Suprapubic skin (tissue), 4 donors: ENCODE measurements at regions not wholly inside any gene's neighbourhood (a gene's known extent, or its start where the extent isn't known, plus 50 kb on each side); places are given as distances from the start of the nearest gene placed in this dataset.

Source experiments
- POLR2A ChIP-seq, 2 donors: fragments of 450-650 bp; IDR thresholded peaks; one replicate each; pipeline ENCODE4 v1.6.1; 2017; ENCODE audit warnings: antibody characterized with exemption in 2 of 2, mild to moderate bottlenecking in 2 of 2, moderate library complexity in 2 of 2
- POLR2AphosphoS5 ChIP-seq, 3 donors: sonication (generic); formaldehyde crosslinking; IDR thresholded peaks; one replicate each; pipeline ENCODE4 v1.6.1; 2017; ENCODE audit warnings: antibody characterized with exemption in 3 of 3
- TF ChIP-seq, protein P1 (sequence below), 2 donors: fragments of 200-600 bp in 1 of 2; fragments of 450-650 bp in 1 of 2; sonication (generic) in 1 of 2; IDR thresholded peaks; one replicate each; pipeline ENCODE4 v1.5.1; 2016 to 2019; ENCODE audit warnings: antibody characterized with exemption in 2 of 2, mild to moderate bottlenecking in 1 of 2, moderate library complexity in 1 of 2

DNA sequence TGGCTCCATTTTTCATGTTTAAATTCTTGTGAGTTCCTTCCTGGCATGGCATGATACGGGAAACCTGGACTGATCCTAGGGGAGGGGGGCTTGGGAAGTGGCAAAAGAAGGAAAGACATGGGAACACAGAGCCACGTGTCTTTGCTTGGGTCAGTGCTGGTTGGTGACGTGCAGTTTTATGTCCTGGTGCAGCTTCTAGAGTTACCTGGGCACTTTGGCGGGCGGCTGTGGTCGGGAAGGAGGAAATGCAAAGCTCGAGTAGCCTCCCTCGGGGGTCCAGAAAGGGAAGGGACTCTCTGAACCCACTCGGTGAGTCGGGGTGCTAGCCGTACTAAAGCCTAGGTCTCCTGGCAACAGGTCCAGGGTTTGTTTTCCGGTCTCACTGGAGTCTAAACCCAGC is 94.6 kb downstream of the APOB start:
- TF ChIP-seq POLR2A (IDR thresholded peaks at IDR 0.05) (no peak), POLR2AphosphoS5 (IDR thresholded peaks at IDR 0.05) (no peak)
- TF ChIP-seq, protein P1, sequence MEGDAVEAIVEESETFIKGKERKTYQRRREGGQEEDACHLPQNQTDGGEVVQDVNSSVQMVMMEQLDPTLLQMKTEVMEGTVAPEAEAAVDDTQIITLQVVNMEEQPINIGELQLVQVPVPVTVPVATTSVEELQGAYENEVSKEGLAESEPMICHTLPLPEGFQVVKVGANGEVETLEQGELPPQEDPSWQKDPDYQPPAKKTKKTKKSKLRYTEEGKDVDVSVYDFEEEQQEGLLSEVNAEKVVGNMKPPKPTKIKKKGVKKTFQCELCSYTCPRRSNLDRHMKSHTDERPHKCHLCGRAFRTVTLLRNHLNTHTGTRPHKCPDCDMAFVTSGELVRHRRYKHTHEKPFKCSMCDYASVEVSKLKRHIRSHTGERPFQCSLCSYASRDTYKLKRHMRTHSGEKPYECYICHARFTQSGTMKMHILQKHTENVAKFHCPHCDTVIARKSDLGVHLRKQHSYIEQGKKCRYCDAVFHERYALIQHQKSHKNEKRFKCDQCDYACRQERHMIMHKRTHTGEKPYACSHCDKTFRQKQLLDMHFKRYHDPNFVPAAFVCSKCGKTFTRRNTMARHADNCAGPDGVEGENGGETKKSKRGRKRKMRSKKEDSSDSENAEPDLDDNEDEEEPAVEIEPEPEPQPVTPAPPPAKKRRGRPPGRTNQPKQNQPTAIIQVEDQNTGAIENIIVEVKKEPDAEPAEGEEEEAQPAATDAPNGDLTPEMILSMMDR (IDR thresholded peaks at IDR 0.05): no peak
